Brain pericyte (primary cell): ENCODE measurements at regions not wholly inside any gene's neighbourhood (a gene's known extent, or its start where the extent isn't known, plus 50 kb on each side); places are given as distances from the start of the nearest gene placed in this dataset.

Source experiments
- DNase-seq: peaks from one replicate; pipeline ENCODE4 v3.0.0-alpha.2; 2012; ENCODE audit warnings: low read depth, low spot score

- no peak for DNase-seq
These were observed 307.0 kb upstream of the PRMT6 start for GRCh38 chr1:106749491-106749890.

- no peak for DNase-seq
These were observed 306.6 kb upstream of the PRMT6 start for GRCh38 chr1:106749906-106750305.

DNA sequence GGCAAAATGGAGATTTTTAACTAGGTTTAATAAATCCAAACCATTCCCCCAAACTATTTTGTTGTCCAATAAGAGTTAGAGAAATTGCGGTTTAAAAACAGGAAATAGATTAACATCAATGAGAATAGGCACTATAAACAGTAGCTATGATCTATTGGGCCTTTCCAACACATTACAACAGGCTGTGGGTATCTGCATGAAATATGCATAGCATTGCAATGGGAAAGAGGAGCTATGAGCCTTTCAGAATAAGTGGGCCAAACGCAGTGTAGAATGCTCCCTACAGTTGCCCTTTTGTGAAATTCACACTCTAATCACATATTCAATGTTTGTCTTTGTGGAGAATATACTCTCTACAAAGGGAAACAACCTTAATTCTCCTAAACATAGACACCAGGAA, 305.5 kb upstream of the PRMT6 start:
- no peak for DNase-seq

DNA sequence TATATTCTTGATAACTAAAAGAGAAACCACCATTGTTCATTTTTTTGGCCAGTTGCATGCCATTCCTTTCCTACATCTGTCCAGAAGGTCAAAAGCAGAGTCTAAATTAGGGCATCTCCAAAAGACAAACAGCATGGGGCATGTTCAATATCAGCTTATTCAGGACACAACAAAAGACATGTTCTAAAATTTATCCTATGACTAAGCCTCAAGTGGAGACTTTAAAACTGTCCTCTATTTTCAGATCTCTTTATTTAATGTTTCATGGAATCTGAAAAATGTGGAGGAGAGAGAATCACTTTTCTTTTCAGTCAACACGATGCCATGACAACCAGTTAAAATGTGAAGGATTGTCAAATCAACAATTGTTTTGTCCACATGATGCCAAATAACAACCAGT, 303.4 kb upstream of the PRMT6 start:
- DNase-seq = no peak

DNA sequence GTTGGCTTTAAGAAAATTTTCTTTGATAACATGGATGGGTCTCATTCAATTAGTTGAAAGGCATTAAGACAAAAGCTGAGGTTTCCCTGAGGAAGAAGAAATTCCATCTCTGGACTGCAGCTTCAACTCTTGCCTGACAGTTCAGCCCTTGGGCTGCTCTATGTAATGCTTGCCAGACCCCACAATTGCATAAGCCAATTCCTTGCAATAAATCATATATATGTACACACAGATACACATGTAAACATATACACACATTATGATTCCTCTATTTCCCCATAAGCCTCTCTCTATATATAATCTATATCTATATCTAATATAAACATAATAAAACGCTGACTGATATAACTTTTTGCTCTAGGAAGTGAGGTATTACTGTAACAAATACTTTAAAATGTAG, 301.5 kb upstream of the PRMT6 start:
- DNase-seq = no peak

GRCh38 chr1:106755682-106756406, 300.6 kb upstream of the PRMT6 start:
- DNase-seq = no peak

DNA sequence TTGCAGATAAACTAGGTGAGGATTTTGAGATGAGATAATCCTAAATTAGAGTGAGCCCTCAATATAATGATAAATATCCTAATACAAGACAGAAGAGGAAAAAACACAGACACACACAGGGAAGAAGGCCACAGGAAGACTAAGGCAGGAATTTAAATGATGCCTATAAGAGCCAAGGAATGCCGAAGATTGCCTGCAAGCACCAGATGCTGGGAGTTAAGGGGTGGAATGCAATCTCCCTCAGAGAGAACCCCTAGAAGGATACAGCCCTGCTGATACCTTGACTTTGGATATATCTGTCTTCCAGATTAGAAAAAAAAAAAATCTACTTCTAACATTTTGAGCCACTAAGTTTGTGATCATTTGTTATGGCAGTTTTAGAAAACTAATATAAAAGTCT, 299.7 kb upstream of the PRMT6 start:
- DNase-seq = no peak

DNA sequence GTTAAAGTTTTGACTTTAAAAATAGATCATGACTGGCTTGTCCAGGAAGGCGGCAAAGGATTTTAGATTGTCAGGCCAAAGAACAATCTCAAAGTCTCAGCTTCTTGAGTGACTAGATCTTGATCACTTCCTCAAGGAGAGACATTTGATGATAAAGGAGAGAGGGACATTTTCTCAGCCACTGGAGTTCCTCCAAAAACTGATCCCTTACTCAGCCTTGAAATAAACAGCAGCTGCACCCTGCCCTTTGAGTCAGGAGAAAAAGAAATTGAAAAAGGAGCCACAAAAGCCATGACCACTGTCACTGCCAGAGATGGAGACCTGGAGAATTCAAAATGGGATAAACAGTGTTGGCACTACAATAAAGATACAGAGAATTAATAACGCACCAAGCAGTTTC, 288.4 kb upstream of the PRMT6 start:
- no peak for DNase-seq

DNA sequence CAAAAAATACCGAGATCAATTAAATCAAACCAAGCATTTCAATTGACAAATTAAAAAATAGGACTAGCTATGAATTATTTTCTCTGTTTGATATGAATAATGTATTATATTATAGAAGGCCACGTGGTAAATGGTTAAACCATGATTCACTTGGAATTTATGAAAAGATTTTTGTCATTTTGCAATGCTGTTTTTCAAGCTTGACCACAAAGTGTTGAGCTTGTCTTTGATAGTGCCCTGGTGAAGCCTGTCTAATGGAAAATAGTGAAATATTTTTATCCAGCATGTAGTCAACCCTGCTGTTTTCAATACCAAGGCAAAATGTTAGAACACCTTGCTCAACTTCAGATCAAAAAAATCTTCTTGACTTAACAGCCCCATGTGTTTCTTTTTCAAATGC, 288.0 kb upstream of the PRMT6 start:
- no peak for DNase-seq

DNA sequence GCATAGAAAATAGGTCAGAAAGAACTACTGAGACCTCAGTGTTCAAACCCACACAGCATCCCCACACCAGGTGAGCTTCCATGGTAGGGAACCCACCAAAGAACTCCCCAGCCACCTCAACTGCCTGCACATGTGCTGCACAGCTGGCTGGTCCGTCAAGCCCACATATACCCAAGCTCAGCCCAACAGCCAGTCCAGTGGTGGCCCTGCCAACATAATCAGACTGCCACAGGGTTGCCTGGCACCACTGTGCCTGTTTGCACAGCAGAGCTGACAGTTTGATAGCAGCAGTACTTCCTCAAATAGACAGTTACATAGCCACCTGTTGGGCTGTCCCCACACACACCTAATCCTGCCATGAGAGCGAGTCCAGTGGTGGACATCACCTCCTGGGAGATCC, 283.3 kb upstream of the PRMT6 start:
- DNase-seq = no peak

DNA sequence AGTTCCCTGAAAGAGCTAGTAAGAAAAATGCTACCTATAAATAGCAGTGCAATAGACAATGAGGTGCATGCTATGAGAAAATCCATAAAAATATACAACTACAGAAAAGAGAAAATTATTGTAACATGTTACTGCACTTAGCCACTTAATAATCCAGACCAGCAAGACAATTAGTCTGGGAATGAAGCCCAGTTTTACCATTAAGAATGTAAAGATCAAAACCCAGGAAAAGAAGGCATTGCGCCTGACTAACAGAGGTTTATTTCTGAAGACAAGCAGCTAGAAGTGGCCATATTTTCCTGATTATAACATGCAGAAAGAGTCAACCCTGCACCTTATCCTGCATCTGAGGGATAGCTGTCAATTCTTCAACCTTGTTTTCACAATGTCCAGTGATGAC, 276.4 kb upstream of the PRMT6 start:
- no peak for DNase-seq

DNA sequence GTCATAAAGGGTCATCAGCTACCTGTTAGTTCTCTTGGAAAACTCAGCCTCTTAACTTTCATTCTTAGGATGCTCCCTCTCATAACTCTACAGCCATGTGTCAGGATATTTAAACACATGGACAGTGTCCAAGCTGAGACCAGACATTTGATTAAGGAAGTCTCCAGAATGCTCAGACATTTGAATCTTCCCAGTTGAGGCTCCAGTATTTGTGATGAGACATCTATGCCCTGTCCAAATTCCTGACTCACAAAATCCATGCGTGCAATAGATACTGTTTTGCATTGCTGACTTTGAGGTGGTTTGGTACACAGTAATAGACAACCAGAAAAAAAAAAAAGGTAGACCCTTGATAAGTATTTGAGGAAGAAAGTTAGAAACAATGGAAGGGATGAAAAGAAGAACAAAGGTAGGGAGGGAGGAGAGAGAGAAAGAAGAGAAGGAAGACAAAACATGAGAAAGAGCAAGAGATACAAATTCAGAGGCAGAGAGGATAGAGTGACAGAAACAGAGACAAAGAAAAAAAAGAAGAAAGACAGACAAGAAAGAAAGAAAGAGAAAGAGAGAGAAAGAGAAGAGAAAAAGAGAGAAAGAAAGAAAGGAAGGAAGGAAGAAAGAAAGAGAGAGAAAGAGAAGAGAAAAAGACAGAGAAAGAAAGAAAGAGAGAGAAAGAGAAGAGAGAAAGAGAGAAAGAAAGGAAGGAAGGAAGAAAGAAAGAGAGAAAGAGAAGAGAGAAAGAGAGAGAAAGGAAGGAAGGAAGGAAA, 275.5 kb upstream of the PRMT6 start:
- no peak for DNase-seq

DNA sequence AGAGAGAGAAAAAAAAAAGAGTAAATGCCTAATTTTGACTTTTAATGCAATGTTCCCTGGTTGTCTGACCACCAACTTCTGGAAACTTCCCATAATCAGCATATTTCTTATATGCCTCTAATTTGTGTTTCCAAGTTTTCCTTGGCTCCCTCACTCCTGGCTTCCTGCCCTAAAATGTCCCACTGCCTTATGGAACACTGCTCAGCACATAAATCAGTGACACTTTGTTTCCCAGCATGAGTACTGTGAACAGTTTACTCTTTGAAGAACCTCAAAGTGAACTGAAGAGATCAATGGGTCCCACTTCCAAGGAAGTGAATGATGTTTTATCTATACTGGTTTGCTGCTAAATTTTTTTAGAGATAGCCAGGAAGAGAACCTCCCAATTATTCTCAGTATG, 271.3 kb upstream of the PRMT6 start:
- no peak for DNase-seq

- DNase-seq = no peak
These were observed 269.0 kb upstream of the PRMT6 start for GRCh38 chr1:106787520-106787919.

DNA sequence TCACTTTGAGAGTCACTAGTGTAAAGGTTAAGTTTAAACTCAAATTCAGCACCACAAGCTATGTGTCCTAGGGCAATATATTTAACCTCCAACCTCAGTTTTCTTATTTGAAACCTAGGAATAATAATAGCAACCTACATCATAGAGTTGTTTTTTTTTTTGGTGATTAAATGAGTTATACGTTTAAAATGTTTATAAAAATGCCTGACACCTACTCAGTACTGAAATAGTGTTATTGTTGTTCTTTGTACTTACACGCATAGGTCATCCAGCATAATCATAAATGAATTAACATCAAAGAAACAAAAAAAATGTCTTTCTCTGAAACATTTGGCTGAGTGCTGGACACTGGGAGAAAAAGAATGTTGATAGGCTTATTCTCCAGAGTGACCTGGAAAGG, 266.8 kb upstream of the PRMT6 start:
- no peak for DNase-seq

- DNase-seq = no peak
These were observed 265.4 kb upstream of the PRMT6 start for GRCh38 chr1:106791041-106791440.

GRCh38 chr1:106793651-106794050, 262.8 kb upstream of the PRMT6 start:
- DNase-seq = no peak

GRCh38 chr1:106798991-106799390, 257.5 kb upstream of the PRMT6 start:
- no peak for DNase-seq

- no peak for DNase-seq
These were observed 254.3 kb upstream of the PRMT6 start for GRCh38 chr1:106802181-106802580.

- DNase-seq = no peak
These were observed 242.1 kb upstream of the PRMT6 start for GRCh38 chr1:106814418-106814817.

DNA sequence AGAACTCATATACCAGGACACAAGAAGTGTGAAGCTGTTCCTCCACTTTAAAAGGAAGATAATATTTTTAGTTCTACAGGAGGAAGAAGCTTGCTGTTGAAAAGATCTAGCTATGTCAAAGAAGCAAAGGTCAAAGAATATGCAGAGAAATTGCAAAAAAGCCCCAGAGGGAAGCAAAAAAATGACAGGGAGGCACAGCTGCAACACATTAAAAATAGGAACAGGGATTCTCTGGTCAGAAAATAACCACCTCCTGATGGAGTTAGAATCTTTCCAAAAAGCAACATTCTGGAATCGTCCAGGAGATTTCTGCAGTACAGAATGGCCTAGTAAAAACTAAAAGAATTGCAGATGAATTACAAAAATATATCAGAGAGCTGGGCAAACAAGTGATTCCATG, 238.9 kb upstream of the PRMT6 start:
- DNase-seq = no peak

DNA sequence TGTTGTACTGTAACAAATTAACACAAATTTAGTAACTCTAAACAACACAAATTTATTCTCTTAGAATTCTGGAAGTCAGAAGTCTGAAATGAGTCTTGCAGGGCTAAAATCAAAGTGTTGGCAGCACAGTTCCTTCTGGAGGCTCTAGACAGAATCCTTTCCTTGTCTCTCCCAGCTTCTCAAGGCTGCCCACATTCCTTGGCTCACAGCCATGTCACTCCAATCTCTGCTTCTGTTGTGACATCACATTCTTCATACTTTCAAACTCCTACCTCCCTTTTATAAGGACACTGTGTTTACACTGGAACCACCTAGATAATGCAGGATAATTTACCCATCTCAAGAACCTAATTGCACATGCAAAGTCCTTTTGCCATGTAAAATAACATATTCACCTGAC, 225.0 kb upstream of the PRMT6 start:
- no peak for DNase-seq

DNA sequence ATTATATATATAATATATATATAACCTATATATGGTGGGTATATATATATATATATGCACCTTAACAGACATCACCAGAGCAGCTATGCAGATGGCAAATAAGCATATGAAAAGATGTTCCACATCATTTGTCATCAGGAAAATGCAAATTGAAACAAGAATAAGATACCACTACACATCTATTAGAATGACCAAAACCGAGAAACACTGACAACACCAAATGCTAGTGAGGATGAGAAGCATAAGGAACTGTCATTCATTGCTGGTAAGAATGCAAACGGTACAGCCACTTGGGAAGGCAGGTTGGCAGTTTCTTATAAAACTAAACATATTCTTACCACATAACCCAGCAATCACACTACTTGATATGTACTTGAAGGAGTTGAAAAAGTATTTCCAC, 219.8 kb upstream of the PRMT6 start:
- no peak for DNase-seq
